Aorta (tissue), 5 donors: ENCODE measurements at regions not wholly inside any gene's neighbourhood (a gene's known extent, or its start where the extent isn't known, plus 50 kb on each side); places are given as distances from the start of the nearest gene placed in this dataset.

Experiments
- ATAC-seq: fragments of 200-7000 bp; cut with Tn5 transposase; one replicate; pipeline ENCODE4 v1.9.1; 2022; ENCODE audit warnings: moderate library complexity; ENCODE audit not compliant: low FRiP score
- DNase-seq, 2 donors: peaks; one replicate each; pipeline ENCODE4 v3.0.0-alpha.2; 2020
- H3K27ac ChIP-seq, 2 donors: one replicate each; pipeline ENCODE4 v1.5.1; 2013; ENCODE audit warnings: low read length in 2 of 2, mild to moderate bottlenecking in 2 of 2, moderate library complexity in 2 of 2, control low read depth in 1 of 2, inconsistent platforms in 1 of 2, low read depth in 1 of 2
- H3K27me3 ChIP-seq, 2 donors: one replicate each; pipeline ENCODE4 v1.6.1; 2013; ENCODE audit warnings: control low read depth in 1 of 2, low read length in 1 of 2, mild to moderate bottlenecking in 1 of 2, moderate library complexity in 1 of 2; ENCODE audit not compliant: insufficient read depth in 2 of 2, control insufficient read depth in 1 of 2
- H3K36me3 ChIP-seq, 2 donors: one replicate each; pipeline ENCODE4 v1.6.1; 2013; ENCODE audit warnings: control low read depth in 1 of 2, low read length in 1 of 2, mild to moderate bottlenecking in 1 of 2; ENCODE audit not compliant: insufficient read depth in 2 of 2, control insufficient read depth in 1 of 2
- H3K4me1 ChIP-seq, 2 donors: one replicate each; pipeline ENCODE4 v1.6.1; 2013; ENCODE audit warnings: low read length in 2 of 2, control low read depth in 1 of 2, mild to moderate bottlenecking in 1 of 2, moderate library complexity in 1 of 2; ENCODE audit not compliant: insufficient read depth in 2 of 2, control insufficient read depth in 1 of 2
- H3K4me3 ChIP-seq, 2 donors: one replicate each; pipeline ENCODE4 v1.5.1; 2013; ENCODE audit warnings: low read length in 2 of 2, control low read depth in 1 of 2, mild to moderate bottlenecking in 1 of 2
- H3K9me3 ChIP-seq: one replicate; pipeline ENCODE4 v1.6.1; 2013; ENCODE audit warnings: mild to moderate bottlenecking, low read length; ENCODE audit not compliant: control insufficient read depth
- WGBS, 2 donors: extraction: QIAGEN DNeasy Blood & Tissue Kit; methylation state at CpG; one replicate each; pipeline ENCODE4 v1.1.7; 2013; 5-methylcytosine and 5-hydroxymethylcytosine counted together
- intact Hi-C, 2 donors: fragments of 100-400 bp; cut with DNase I; formaldehyde crosslinking; loops; one replicate each; pipeline versions ENCODE4 v1.14.2 to v1.15.0; 2022
- donor health status: healthy with polysubstance abuse.
- donor health status: Bipolar disorder and iron deficiency.
- donor health status: DM: no; HTN: no; CAD: no.
- donor health status: DM: no; HTN: no; CAD: no.
- donor health status: DM: yes; HTN: yes; CAD: no.

GRCh38 chr1:98304888-98305287 is 356.6 kb upstream of the SNX7 start:
- ATAC-seq = no peak
- no peaks in the 10 kb centered on the region for H3K9me3 ChIP-seq

GRCh38 chr1:98299861-98300260 is 361.7 kb upstream of the SNX7 start:
- ATAC-seq = no peak
- H3K27me3 ChIP-seq = no peaks in the 10 kb centered on the region
- H3K36me3 ChIP-seq = no peaks in the 10 kb centered on the region
- no peaks in the 10 kb centered on the region for H3K4me1 ChIP-seq
- 41 to 64% methylated on average over 3 of the region's 3 CpGs for WGBS, 2 donors
- H3K4me3 ChIP-seq = no peak overlapping the region
- no peak for DNase-seq
- H3K9me3 ChIP-seq = no peaks in the 10 kb centered on the region
- intact Hi-C loops = no loop called here
- no peak overlapping the region for H3K27ac ChIP-seq

More at GRCh38 chr1:98304888-98305287, 356.6 kb upstream of the SNX7 start:
- no peak overlapping the region for H3K27ac ChIP-seq
- DNase-seq = no peak
- H3K27me3 ChIP-seq = no peaks in the 10 kb centered on the region
- H3K4me1 ChIP-seq = no peaks in the 10 kb centered on the region
- H3K4me3 ChIP-seq = no peak overlapping the region
- H3K36me3 ChIP-seq = no peaks in the 10 kb centered on the region
- intact Hi-C loops = no loop called here

DNA sequence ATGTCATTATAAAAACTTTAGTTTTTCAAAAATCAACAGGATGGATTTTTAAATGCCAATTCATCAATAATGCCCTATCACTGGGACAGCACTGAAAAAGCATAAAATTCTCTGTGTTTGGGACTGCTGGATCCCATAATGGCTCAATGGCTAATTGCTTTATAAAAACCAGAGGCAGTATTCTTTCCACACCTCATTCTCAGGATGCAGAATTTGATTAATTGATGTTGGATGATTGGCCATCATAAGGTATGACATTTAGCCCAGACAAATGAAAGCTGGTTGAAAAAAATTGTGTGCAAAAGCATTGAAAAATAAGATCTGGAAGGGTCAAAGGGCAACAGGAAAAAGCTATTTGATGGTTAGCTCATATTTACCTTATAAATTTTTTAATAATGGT is 362.2 kb upstream of the SNX7 start:
- ATAC-seq (no peak), DNase-seq (no peak)
- no peak overlapping the region for H3K4me3 ChIP-seq
- H3K27ac ChIP-seq = no peak overlapping the region
- intact Hi-C loops = no loop called here
- H3K9me3 ChIP-seq = no peaks in the 10 kb centered on the region
- H3K4me1 ChIP-seq = no peaks in the 10 kb centered on the region
- H3K36me3 ChIP-seq = no peaks in the 10 kb centered on the region
- H3K27me3 ChIP-seq = no peaks in the 10 kb centered on the region

GRCh38 chr1:98298319-98298718 is 363.2 kb upstream of the SNX7 start:
- no peaks in the 10 kb centered on the region for H3K36me3 ChIP-seq
- no peak overlapping the region for H3K27ac ChIP-seq
- no peak for DNase-seq
- no peak for ATAC-seq
- H3K9me3 ChIP-seq = no peaks in the 10 kb centered on the region
- H3K27me3 ChIP-seq = no peaks in the 10 kb centered on the region
- no peaks in the 10 kb centered on the region for H3K4me1 ChIP-seq
- intact Hi-C loops = no loop called here
- 84 to 90% methylated on average over 2 of the region's 2 CpGs for WGBS, 2 donors
- no peak overlapping the region for H3K4me3 ChIP-seq

- DNase-seq = no peak
Observed at GRCh38 chr1:98296681-98297080, 364.8 kb upstream of the SNX7 start.

GRCh38 chr1:98294127-98294526 is 367.4 kb upstream of the SNX7 start:
- no peaks in the 10 kb centered on the region for H3K27me3 ChIP-seq
- ATAC-seq (no peak), DNase-seq (no peak)
- H3K27ac ChIP-seq = no peak overlapping the region
- 85 to 90% methylated on average over 2 of the region's 2 CpGs for WGBS, 2 donors
- no peak overlapping the region for H3K4me3 ChIP-seq
- no peaks in the 10 kb centered on the region for H3K4me1 ChIP-seq
- no peaks in the 10 kb centered on the region for H3K9me3 ChIP-seq
- no peaks in the 10 kb centered on the region for H3K36me3 ChIP-seq
- intact Hi-C loops = no loop called here

More at GRCh38 chr1:98296681-98297080, 364.8 kb upstream of the SNX7 start:
- Histone ChIP-seq H3K27me3 (no peaks in the 10 kb centered on the region), H3K4me3 (no peak overlapping the region), H3K27ac (no peak overlapping the region), H3K9me3 (no peaks in the 10 kb centered on the region), H3K4me1 (no peaks in the 10 kb centered on the region), H3K36me3 (no peaks in the 10 kb centered on the region)
- 69 to 87% methylated on average over 1 of the region's 1 CpG for WGBS, 2 donors
- intact Hi-C loops = no loop called here
- ATAC-seq = no peak

DNA sequence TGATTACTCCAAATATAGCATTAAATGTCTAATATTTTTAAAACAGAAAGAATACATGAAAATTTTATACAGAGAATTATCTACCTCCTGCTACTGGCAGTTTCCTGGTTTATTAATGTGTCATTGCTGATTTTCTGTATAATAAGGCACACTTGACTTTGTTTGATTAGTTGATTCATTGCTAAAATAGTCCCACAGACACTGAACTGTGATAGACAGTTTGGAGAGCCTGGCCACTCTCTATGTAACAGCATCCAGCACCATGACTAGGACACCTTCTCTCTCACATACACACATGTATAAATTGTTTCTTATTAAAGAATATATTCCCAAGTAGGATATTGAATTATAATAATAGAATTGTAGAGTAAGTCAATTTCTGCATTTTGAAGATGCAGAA is 368.5 kb upstream of the SNX7 start:
- intact Hi-C loops = no loop called here
- Histone ChIP-seq H3K27ac (no peak overlapping the region), H3K9me3 (no peaks in the 10 kb centered on the region), H3K36me3 (no peaks in the 10 kb centered on the region), H3K4me3 (no peak overlapping the region), H3K4me1 (no peaks in the 10 kb centered on the region), H3K27me3 (no peaks in the 10 kb centered on the region)
- ATAC-seq = no peak
- no peak for DNase-seq

DNA sequence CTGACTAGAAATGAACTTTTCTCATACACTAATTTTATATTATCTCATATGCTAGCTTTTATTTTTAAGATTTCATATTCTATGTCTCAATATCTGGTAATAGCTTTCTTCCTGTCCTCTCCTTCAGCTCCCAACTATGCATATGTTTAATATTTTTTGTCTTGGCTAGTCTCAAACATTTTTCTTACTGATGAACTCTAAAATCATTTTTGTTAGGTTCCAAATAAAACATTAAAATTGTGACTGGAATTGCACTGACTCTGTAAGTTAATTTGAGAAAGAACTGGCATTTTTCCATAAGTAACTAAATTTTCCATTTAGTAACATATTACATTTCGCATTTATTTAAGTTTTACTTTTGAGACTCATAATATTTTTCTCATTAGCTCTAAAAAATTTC is 368.5 kb upstream of the DPYD start:
- H3K4me3 ChIP-seq = no peak overlapping the region
- no peak for DNase-seq
- H3K4me1 ChIP-seq = no peaks in the 10 kb centered on the region
- H3K9me3 ChIP-seq = no peaks in the 10 kb centered on the region
- ATAC-seq = no peak
- no peaks in the 10 kb centered on the region for H3K36me3 ChIP-seq
- no peak overlapping the region for H3K27ac ChIP-seq
- WGBS, 2 donors = 4 to 12% methylated on average over 1 of the region's 1 CpG
- intact Hi-C loops = no loop called here
- no peaks in the 10 kb centered on the region for H3K27me3 ChIP-seq

- H3K36me3 ChIP-seq = no peaks in the 10 kb centered on the region
- H3K27ac ChIP-seq = no peak overlapping the region
- ATAC-seq (no peak), DNase-seq (no peak)
- WGBS, 2 donors = 84 to 85% methylated on average over 2 of the region's 2 CpGs
- no peaks in the 10 kb centered on the region for H3K27me3 ChIP-seq
- intact Hi-C loops = no loop called here
- H3K4me3 ChIP-seq = no peak overlapping the region
- no peaks in the 10 kb centered on the region for H3K4me1 ChIP-seq
- no peaks in the 10 kb centered on the region for H3K9me3 ChIP-seq
Observed at GRCh38 chr1:98288494-98288893, 367.7 kb upstream of the DPYD start.
